RKO (cell line): ENCODE measurements at regions not wholly inside any gene's neighbourhood (a gene's known extent, or its start where the extent isn't known, plus 50 kb on each side); places are given as distances from the start of the nearest gene placed in this dataset.

Source experiments
- DNase-seq: peaks from one replicate; pipeline ENCODE4 v3.0.0-alpha.2; 2016; ENCODE audit warnings: low spot score

DNA sequence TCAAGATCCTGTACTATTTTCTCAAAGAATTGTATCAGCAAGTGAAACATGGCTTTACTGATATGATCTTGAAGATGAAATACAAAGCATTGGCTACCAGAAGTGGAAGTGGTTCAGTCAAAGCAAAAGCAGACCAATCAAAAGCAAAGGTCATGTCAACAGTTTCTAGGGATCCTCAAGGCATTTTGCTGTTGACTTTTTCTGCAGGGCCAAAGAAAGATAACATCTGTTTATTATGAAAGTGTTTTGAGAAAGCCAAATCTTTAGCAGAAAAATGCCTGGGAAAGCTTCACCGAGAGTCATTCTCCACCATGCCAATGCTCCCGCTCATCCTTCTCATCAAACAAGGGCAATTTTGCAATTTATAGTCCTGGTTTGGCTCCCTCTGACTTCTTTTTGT, 90.3 kb upstream of the ACO1 start:
- no peak for DNase-seq

DNA sequence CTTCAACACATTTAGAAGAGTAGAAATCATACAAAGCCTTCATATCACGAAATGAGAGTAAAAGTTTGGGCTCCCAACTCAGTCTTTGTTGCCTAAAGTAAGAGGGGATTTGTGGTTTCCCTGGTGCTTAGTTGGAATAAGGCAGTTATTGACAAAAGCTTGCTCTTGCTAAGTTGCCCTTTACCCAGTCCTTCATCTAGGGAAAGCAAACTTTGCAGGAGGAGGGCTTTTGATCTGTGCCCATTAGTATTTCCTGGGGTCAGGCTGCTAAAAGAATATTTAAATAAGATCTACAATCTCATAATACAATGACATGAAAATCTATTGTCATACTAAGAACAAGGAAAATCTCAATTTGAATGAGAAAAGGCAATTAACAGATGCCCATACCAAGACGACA, 84.1 kb upstream of the ACO1 start:
- no peak for DNase-seq

- no peak for DNase-seq
Measured at GRCh38 chr9:32304495-32304894, 79.9 kb upstream of the ACO1 start.

DNA sequence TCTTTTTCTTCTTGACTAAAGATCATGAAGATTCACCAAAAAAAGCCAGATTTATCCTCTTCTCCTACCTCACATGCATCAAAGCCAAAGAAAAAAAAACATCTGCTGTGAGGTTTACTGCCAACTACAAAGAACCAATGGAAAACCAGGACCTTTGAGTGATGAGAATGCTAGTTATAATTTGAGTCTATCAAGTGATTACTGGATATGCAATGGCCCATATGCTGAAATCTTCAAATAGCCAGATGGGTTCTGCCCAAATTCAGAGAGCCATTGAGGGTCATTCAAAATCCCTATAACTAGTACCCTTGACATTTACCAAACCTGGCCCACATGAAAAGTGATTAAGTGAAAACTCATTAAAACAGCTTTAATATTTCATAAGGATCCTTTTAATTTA, 78.4 kb upstream of the ACO1 start:
- DNase-seq, result no peak

- no peak for DNase-seq
Measured at GRCh38 chr9:32319312-32319929, 65.0 kb upstream of the ACO1 start.

DNA sequence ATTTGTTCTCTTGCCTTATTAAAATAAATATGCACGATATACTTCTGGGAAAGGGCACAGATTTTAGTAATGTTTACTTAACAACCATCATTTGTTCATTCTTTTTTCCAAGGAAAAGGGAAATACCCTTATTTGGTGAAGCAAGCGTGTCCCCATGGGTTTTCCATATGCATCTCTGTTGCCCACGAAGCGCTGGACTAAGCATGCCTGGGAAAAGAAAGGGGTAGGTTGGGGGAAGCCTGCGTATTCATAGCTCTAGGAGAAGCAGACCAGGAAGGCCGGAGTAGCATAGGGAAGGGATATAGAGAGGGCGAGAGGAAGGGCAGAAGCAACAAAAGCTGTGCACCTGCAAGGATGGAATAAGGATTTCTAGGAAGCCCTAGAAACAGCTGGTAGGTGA, 61.8 kb upstream of the ACO1 start:
- no peak for DNase-seq

DNA sequence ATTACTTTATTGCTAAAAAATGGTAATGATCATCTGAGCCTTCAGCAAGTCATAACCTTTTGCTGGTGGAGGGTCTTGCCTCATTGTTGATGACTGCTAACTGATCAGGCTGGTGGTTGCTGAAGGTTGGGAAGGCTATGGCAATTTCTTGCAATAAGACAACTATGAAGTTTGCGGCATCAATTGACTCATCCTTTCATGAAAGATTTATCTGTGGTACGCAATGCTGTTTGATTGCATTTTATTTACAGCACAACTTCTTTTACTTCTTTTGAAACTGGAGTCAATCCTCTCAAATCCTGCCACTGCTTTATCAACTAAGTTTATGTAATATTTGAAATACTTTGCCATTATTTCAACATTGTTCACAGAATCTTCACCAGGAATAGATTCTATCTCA, 58.3 kb upstream of the ACO1 start:
- DNase-seq, result no peak

GRCh38 chr9:32331240-32331639, 53.2 kb upstream of the ACO1 start:
- DNase-seq, result no peak

GRCh38 chr9:32334112-32334511, 50.3 kb upstream of the ACO1 start:
- DNase-seq, result no peak
